Nucleus accumbens (tissue), 56 donors: ENCODE measurements at regions not wholly inside any gene's neighbourhood (a gene's known extent, or its start where the extent isn't known, plus 50 kb on each side); places are given as distances from the start of the nearest gene placed in this dataset.
"Not testable (repeated sequence)": the region's sequence is repeated elsewhere in the genome, so short reads cannot be mapped to it uniquely, and the experiment has no call there.

Experiments used
- DNase-seq, 56 donors: peaks; one replicate each; lab custom pipeline; 2025; lab: John Stamatoyannopoulos, UW

DNA sequence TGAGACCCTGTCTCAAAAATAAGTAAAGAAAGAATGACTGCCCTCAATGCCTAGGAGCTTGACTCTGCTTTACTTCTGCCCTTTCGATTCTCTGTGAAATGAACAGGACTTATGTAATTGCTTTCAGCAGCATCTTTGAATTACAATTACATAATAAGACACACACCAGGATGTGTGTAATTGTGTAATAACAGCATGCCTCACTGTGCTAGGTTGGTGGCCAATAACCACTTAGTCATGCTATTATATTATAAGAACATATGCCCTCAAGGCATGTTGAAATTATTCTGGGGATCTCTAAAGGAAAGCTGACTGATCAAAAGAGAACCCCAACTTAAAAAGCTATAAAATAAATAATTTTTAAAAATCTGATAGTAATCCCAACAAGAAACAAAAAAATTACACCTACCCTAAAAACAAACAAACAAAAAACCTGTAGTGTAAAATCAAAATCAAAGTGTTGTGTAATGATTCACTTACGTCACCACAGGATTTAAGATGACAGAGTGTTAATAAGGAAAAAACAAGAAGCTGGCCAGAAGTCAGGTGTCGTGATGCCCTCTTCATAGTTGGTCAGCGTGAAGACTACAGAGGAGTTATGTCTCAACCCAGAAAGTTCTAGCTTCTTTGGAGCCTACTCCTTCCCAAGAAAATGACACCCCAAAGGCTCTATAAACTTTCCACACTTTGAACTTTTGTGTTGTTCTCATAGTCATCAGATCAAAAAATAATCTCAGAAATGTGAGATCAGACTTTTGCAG lies 70.5 kb upstream of the NBPF11 start:
- DNase-seq, result not testable (repeated sequence)

DNA sequence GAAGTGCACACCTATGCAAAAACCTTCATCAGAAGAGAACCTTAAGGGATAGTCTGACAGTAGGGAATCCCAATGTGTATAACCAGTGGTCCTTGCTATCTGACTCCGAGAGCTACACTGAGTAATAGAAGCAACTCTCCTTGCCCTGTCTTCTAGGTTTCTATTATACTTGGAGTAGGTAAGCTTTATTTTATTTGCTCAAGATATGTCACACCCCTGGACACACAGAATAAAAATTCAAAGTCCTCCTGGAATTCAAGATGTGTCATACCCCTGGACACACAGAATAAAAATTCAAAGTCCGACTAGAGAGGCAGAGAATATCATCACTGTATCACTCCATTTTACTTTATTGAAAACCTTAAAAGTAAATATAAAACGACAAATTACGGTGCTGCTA lies 69.5 kb upstream of the NBPF11 start:
- DNase-seq, result not testable (repeated sequence)

DNA sequence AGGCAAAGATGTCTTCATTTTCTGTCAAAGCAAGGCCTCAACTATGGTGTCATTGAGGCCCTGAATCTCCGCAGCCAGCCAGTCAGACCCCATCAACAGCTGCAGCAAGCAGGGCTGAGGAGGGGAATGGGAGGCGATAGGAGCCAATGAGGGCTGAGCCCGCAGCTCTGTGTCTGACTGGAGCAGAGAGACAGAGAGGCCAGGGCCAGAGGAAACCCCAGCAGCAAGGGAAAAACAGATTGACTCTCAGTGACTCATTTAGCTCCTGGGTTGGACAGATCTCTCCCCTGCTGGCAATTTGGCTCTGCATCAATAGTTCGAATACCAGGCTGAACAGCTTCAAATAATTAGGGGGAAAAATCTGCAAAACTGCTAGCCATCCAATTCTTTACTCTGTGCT lies 67.1 kb upstream of the NBPF11 start:
- not testable (repeated sequence) for DNase-seq

DNA sequence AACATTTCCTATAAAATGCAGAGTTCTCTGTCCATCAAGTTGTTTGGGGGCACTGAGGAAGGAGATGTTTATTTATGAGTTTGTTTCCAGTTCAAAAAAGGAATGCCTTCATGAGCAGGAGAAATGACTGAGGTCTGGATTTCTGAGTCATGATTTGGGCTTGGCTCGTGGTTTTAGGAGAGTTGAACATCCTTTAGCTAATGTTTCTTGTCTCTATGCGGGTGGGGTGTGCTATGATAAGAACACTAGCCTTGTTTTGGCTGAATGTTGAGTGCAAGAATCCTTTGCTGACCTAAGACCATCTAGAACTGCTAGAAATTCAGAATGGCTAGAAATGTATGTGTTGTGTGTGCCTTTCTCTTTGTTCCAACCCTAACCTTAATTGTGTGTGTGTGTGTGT lies 59.1 kb upstream of the NBPF11 start:
- DNase-seq, result not testable (repeated sequence)

DNA sequence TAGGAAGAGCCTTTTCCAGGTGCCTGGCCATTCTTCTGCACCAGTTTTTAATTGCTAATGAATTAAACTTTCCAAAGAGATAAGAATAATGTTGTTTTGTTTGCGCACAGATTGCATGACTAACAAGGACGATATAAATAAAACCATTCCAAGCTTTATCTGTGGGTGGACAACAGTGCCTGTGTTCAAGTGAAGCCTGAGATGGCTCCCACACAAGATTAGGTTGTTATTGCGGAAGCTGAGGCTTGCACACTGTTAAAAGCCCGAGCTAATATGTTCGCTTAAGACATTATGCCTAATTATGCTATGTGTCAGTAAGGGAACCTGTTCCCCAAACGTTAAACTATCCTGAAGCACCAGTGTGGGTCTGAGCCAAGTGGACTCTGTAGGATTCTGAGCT lies 58.5 kb upstream of the NBPF11 start:
- DNase-seq, result not testable (repeated sequence)

DNA sequence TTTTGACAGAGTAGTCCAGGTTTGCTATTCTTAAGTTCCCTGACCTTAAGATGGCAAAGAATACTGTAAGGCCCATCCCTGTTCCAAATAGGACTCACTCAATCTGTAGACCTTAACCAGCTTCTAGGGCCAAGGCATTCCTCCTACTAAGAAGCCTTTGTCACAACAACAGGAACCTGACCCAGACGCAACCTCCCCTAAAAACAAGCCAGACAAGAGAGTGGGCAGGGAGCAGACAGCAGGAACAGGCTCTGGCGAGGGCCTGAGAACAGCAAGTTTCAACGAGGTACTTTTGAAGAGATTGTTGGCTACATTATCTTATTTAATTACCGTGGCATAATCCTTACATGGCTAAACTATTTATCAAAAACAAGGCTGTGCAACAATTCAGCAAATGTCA lies 58.1 kb upstream of the NBPF11 start:
- DNase-seq, result not testable (repeated sequence)

DNA sequence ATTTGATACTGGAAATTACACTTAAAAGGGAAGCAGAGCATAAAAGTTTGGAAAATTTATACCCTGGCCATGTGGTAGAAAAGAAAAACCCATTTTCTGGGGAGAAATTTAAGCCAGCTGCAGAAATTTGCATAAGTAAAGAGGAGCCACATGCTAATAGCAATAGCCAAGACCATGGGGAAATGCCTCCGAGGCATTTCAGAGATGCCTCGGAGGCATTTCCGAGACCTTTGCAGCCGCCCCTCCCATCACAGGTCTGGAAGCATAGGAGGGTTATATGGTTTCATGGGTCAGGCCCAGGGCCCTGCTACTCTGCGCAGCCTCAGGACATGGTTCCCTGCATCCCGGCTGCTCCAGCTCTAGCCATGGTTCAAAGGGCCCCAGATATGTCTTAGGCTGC lies 49.9 kb upstream of the NBPF11 start:
- DNase-seq, result not testable (repeated sequence)
